CD4-positive, alpha-beta T cell treated with Interleukin-17A for 4 hours (primary cell): ENCODE measurements at regions not wholly inside any gene's neighbourhood (a gene's known extent, or its start where the extent isn't known, plus 50 kb on each side); places are given as distances from the start of the nearest gene placed in this dataset.

ENCODE experiments used
- DNase-seq: peaks from one replicate; pipeline ENCODE4 v3.0.0-alpha.2; 2020; ENCODE audit warnings: mixed read lengths

DNA sequence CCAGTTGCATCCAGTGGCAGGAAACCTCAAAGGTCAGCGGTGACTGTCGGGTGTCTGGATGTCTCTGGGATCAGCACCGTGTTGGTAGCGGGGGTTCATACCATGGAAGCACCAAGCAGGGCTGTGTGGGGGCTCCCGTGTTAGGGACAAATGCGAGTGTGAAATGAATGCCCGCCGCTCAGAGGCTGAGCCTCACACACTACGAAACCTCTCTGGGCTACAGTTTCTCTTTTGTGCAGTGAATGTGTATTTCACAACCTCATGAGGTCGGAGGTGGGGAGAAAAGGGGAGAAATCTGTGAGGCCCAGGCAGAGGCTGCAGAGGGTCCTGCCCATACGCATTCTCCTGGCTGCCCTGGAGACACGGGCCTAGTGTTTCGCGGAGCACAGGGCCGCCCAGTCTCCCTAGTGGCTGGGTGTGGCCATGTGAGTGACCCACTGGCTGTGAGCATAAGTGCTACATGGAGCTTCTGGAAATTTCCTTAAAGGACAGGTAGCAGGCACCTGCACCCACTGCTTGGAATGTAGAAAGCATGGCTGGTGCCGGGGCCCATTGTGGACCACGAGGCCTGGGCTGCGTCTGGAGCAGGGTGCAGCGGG, 138.0 kb upstream of the GLI2 start:
- DNase-seq, result no peak

GRCh38 chr2:120598416-120598815, 137.3 kb upstream of the GLI2 start:
- no peak for DNase-seq

- no peak for DNase-seq
Measured at GRCh38 chr2:120599072-120599471, 136.6 kb upstream of the GLI2 start.

DNA sequence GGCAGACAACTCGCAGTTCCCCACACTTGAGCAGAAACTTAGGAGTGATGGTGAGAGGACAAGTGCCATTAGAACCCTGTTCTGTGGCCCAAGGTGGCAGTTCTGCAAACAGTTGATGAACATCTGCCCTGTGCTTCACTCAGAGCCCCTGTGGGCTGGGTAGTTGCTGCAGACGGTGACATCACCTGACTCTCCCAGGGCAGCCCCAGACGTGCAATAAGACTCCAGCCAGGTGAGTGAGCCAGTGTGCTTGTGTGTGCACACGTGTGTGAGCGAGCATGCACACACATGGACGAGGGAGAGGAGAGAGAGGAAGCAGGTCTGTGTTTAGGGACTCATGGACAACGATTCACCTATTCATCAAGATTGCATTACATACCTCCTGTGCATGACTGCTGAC, 136.0 kb upstream of the GLI2 start:
- DNase-seq, result no peak

DNA sequence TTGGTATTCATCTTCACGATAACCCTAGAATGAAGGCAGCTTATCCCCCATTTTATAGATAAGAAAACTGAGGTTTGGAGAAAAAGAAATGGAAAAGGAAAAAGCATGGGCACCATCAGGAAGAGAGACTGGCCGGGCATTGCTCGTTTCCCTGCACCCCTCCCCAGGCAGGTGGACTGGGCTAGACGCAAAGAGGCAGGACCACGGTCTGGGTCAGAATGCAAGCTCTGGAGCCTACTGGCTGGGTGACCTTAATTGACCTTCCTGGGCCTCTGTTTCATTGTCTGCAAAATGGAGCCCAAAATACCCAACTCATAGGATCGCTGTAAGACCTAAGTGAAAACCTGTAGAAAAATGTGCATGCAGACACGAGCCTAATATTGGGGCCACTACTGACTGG, 135.3 kb upstream of the GLI2 start:
- DNase-seq, result no peak

DNA sequence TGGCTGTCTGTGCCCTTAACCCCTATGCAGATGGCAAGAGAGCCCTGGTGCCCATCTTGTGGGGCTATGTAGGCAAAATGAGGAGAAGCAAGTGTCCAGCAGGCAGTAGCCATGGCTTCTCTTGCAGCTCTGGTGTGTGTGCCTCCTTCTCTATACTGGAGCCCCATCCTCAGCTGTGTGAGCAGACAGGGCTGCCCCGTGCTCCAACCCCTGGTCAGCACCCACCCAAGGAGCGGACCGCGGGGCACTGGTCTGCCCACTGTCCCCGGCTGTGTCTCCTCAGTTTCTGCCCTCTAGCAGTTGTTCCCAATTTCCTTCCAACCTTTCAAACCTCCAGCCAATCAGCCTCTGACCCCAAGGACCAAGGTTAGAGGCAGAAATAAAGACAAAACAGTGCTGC, 134.9 kb upstream of the GLI2 start:
- DNase-seq, result no peak

DNA sequence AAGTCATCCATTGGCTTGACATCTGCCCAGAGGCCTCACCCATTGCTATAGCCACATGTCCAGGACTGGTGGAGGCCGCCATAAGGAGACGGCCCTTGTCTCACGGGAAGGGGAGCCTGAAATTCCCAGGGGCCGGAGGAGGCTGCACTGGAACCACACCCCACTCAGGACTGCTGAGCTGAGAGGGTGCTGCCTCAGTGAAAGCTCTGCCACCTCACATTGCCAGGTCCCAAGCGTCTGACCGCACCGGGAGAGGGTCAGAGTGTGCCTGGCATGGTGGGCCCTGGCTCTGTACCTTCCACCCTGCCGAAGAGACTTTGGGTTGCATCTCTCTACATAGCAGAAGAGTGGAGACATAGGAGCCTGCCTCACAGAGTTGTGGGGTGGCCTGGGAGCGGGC, 134.1 kb upstream of the GLI2 start:
- no peak for DNase-seq

- no peak for DNase-seq
Measured at GRCh38 chr2:120602251-120602650, 133.4 kb upstream of the GLI2 start.

DNA sequence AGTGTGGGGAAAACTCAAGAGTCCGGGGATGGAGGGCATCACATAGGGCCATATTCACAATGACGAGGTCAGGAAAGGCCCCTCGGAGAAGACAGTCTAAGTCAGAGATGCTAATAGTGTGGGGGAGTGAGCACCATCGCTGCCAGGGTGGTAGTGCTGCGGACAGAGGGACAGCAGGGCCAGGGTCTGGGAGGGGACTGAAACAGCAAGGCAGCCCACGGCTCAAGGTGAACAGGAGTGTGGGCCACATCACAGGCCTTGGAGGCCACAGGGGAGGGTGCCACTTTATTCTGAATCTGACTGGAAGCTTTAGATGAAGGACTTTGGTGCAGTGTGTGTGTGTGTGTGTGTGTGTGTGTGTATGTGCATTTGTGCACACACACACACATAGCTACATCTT, 130.9 kb upstream of the GLI2 start:
- DNase-seq, result no peak

- DNase-seq, result no peak
Measured at GRCh38 chr2:120605231-120605935, 130.3 kb upstream of the GLI2 start.

DNA sequence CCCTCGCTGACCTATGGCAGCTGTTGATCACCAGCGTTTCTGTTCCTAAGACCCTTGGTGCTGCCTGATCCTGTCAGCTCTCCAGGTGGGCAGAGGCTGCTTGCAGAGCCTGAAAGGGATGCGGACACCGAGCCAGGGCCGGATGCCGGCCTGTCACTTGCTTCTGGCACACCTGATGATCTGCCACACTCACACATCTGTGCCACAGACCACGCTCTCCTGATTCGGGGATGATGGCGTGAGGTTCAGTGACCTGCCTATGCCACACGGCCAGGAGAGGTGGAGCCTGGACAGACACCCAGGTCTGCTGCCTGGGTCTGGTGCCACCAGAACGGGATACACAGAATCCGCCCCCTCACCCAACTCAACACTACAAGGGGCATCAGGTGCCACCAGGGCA, 129.4 kb upstream of the GLI2 start:
- no peak for DNase-seq

- no peak for DNase-seq
Measured at GRCh38 chr2:120606931-120607330, 128.7 kb upstream of the GLI2 start.

- no peak for DNase-seq
Measured at GRCh38 chr2:120607506-120607905, 128.2 kb upstream of the GLI2 start.

GRCh38 chr2:120607996-120608395, 127.7 kb upstream of the GLI2 start:
- no peak for DNase-seq

DNA sequence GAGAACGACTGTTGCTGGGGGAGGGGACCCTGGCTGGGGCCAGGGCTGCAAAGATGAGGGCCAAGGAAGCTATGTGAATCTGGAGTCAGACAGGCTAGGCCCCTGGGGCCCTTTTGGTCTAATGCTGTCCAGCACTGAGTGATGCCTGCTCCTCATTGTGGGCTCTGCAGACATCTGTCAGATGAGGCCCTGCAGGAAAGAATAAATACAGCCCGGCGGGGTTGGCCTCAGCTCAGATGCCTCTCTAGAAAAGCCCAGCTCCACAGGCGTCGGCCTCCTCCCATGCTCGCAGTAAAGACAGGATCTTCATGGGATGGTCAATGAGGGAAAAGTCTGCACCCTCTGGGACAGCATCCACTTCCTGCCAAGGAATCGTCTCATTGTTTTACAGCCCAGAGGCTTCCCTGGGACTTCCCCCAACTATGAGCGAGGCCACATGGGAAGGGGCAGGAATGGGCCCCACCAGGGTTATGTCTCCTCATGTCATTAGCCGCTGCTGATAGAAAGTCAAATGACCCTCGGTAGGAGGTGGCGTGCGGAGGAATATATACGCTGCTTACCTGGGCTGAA, 125.8 kb upstream of the GLI2 start:
- DNase-seq, result no peak

- no peak for DNase-seq
Measured at GRCh38 chr2:120611016-120611415, 124.7 kb upstream of the GLI2 start.

DNA sequence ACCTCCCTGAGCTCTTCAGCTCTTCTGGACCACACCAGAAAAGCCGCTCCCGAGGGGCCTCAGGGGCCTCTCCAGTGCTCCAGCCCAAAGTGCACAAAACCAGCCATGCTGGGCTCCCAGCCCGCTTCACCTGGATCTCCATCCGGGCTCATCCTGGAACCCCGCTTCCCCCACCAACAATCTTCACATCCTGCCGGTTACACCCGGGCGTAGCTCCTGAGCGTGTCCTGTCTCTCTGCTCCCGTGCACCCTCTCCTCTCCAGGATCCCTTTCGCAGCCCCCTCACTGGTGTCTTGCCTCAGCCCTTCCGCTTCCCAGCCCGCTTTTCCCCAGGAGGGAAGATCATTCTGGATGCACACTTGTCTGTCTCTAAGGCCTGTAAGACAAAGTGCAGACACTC, 123.7 kb upstream of the GLI2 start:
- DNase-seq, result no peak

DNA sequence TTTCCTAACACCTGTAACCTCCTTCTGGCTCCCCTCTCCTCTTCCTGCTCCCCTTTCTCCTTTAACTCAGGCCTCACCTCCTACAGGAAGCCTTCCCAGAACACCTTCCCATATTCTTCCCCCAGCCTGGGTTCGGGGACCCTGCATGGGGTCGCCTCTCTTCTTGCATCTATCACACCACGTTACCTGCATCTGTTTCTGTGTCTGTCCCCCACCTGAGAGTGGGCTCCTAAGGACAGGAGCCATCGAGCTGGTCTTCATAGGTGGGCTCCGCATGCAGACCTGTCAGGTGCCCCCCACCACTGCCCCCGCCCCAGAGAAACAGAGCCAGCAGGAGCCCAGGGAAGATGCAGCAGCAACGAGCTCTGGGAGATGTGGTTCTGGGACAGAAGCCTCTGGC, 123.2 kb upstream of the GLI2 start:
- no peak for DNase-seq

GRCh38 chr2:120612931-120613330, 122.7 kb upstream of the GLI2 start:
- DNase-seq, result no peak

GRCh38 chr2:120613742-120614571, 121.7 kb upstream of the GLI2 start:
- DNase-seq, result no peak

DNA sequence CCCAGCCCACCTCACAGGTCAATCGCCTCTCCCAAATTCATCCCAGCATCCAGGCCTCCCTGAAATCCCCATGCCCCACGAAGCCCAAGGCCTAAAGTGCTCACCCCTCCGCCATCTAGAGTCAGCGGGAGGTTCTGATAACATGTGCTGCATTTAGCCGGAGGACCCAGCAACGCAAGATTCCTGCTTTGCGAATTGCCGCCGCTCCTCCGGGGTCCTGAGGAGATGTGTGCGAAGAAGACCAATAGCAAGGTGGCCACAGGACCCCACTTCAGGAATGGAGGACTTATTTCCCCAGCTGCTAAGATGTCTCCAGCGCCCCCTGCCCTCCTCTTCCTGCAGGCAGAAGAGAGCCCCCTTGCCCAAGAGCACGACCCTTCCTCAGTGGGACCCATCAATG, 120.8 kb upstream of the GLI2 start:
- no peak for DNase-seq

DNA sequence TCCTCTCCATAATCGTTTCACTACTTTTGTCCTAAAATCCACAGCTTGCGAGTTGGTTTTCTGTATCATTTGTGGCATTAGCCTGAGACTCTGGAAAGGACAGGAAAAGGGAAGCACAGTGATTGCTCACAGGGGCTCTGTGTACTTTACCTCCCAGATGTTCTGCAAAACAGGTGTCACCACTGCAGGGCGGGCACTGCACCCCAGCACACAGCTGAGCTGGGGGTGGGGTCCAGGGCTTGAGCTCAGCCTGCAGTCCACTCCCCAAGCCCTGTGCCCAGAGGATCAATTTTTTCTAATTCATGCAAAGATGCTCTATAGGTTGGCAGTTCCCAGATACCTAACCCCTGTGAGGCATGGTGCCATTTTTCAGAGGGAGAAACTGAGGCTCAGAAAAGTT, 119.4 kb upstream of the GLI2 start:
- DNase-seq, result no peak

DNA sequence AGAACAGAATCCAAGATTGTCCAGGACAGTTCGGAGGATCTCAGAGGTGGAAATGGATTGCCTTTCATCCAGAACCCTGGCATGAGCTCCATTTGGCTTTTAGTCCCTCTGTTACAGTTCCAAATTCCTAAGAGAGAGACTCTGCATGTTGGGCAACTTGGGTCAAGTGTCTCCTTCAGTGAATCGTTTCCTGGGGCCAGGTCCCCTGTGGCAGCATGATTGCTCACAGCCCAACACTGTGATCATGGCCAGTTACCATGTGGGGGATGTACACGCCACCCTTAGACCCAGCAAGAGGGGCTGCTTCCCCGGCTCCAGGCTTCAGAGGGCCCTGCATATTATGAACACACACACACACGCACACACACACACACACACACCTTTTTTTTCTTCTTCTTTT, 118.6 kb upstream of the GLI2 start:
- DNase-seq, result no peak

GRCh38 chr2:120618830-120619229, 116.8 kb upstream of the GLI2 start:
- no peak for DNase-seq
